Peyer's patch (tissue), 4 donors: ENCODE measurements at regions not wholly inside any gene's neighbourhood (a gene's known extent, or its start where the extent isn't known, plus 50 kb on each side); places are given as distances from the start of the nearest gene placed in this dataset.

ENCODE experiments used
- DNase-seq, 3 donors: peaks; one replicate each; pipeline ENCODE4 v3.0.0-alpha.2; 2017 to 2019
- H3K27ac ChIP-seq, 4 donors: fragments of 200-600 bp; sonication (generic); one replicate each; pipeline ENCODE4 v1.5.1; 2016 to 2019
- H3K27me3 ChIP-seq, 2 donors: fragments of 200-600 bp; sonication (generic); one replicate each; pipeline ENCODE4 v1.5.1; 2019
- H3K36me3 ChIP-seq, 3 donors: fragments of 200-600 bp; sonication (generic); one replicate each; pipeline ENCODE4 v1.5.1; 2016 to 2019
- H3K4me1 ChIP-seq, 4 donors: fragments of 200-600 bp; sonication (generic); one replicate each; pipeline ENCODE4 v1.5.1; 2016 to 2019
- H3K4me3 ChIP-seq, 4 donors: fragments of 200-600 bp; sonication (generic); 1 replicate in 3 of 4; 2 replicates in 1 of 4; pipeline ENCODE4 v1.5.1; 2016 to 2019; ENCODE audit warnings: mild to moderate bottlenecking in 1 of 4
- H3K9me3 ChIP-seq, 4 donors: fragments of 200-600 bp; sonication (generic); one replicate each; pipeline ENCODE4 v1.5.1; 2016 to 2019; ENCODE audit warnings: mild to moderate bottlenecking in 1 of 4
- CTCF ChIP-seq, 6 experiments: fragments of 450-650 bp in 4 of 6; fragments of 200-600 bp in 2 of 6; sonication (generic) in 1 of 6; IDR thresholded peaks; one replicate each; pipeline ENCODE4 v1.5.1; 2017 to 2019; ENCODE audit warnings: antibody characterized with exemption in 6 of 6, mild to moderate bottlenecking in 3 of 6, moderate library complexity in 1 of 6
- POLR2A ChIP-seq, 2 donors: fragments of 450-650 bp; IDR thresholded peaks; one replicate each; pipeline ENCODE4 v1.5.1; 2017; ENCODE audit warnings: antibody characterized with exemption in 2 of 2, mild to moderate bottlenecking in 2 of 2, moderate library complexity in 2 of 2

DNA sequence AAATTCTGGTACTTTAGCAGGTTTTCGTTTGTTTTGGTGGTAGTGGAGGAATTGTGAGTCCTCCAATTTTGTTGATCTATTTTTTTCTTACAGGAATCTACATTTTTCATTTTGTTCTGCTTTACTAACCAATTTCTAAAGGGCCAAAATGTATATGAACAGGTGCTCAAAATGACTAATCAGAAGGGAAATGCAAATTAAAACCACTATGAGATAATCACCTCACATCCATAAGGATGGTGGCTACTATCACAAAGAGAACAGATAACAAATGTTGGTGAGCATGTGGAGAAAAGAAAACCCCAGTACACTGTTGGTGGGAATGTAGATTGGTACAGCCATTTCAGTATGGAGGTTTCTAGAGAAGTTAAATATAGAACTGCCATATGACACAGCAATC, 134.2 kb downstream of the LMO4 start:
- no peak for DNase-seq
- Histone ChIP-seq H3K27me3 (no peaks in the 10 kb centered on the region), H3K27ac (no peak overlapping the region), H3K4me3 (no peak overlapping the region), H3K4me1 (no peaks in the 10 kb centered on the region), H3K36me3 (no peaks in the 10 kb centered on the region), H3K9me3 (no peaks in the 10 kb centered on the region)
- TF ChIP-seq CTCF (IDR thresholded peaks at IDR 0.05) (no peak), POLR2A (IDR thresholded peaks at IDR 0.05) (no peak)

GRCh38 chr1:87464022-87464490, 135.4 kb downstream of the LMO4 start:
- no peak for TF ChIP-seq POLR2A (IDR thresholded peaks at IDR 0.05)
- no peak for TF ChIP-seq CTCF (IDR thresholded peaks at IDR 0.05)
- no peak for DNase-seq
- H3K4me3 ChIP-seq: no peak overlapping the region
- no peak overlapping the region for H3K27ac ChIP-seq
- H3K36me3 ChIP-seq: no peaks in the 10 kb centered on the region
- H3K4me1 ChIP-seq: no peaks in the 10 kb centered on the region
- no peaks in the 10 kb centered on the region for H3K9me3 ChIP-seq
- H3K27me3 ChIP-seq: no peaks in the 10 kb centered on the region

DNA sequence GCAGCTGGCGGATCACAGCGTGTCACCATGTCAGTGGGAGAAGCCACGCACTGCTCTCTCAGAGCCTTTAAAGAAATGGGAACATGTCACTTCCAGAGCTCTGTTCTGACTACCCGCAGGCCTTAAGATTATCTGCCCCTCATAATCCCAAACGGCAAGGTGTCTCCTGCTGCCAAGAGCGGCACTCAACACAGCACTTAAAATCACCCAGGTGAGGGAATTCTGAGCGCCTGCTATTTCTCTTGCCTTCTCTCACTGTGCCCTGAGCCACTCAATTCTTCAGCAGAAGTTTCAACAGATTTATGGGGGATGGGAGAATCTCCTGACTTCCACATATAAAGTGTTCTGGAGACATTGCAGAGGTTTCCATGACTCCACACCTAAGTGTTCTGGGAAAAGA, 137.9 kb downstream of the LMO4 start:
- TF ChIP-seq POLR2A (IDR thresholded peaks at IDR 0.05): no peak
- TF ChIP-seq CTCF (IDR thresholded peaks at IDR 0.05): no peak
- DNase-seq: no peak
- H3K9me3 ChIP-seq: no peaks in the 10 kb centered on the region
- no peaks in the 10 kb centered on the region for H3K36me3 ChIP-seq
- no peaks in the 10 kb centered on the region for H3K4me1 ChIP-seq
- H3K27ac ChIP-seq: no peak overlapping the region
- no peak overlapping the region for H3K4me3 ChIP-seq
- H3K27me3 ChIP-seq: no peaks in the 10 kb centered on the region

- Histone ChIP-seq H3K4me3 (no peak overlapping the region), H3K4me1 (no peaks in the 10 kb centered on the region), H3K36me3 (no peaks in the 10 kb centered on the region), H3K9me3 (no peaks in the 10 kb centered on the region), H3K27ac (no peak overlapping the region), H3K27me3 (no peaks in the 10 kb centered on the region)
- no peak for TF ChIP-seq POLR2A (IDR thresholded peaks at IDR 0.05)
- TF ChIP-seq CTCF (IDR thresholded peaks at IDR 0.05): no peak
- no peak for DNase-seq
Observed at GRCh38 chr1:87472716-87473115, 144.0 kb downstream of the LMO4 start.

DNA sequence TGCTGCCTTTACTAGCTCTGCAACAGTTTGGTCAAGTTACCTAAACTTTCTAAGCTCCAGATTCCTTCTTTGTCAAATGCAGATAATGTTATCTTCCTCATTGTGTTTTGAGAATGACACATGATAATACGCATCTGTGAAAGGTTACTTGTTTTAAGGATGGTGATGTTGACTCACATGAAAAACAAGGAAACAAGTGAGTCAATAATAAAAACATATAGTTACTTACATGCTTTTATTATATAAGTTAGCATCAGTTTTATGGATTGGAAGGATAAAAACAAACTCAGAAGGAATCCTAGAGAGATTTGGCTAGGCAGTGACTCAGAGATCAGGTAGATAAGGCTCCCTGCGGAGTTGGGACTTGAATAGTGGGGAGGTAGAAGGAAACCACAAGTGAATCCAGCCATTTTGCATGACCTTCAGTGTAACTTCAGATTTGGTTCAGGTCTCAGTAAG, 144.6 kb downstream of the LMO4 start:
- Histone ChIP-seq H3K27me3 (no peaks in the 10 kb centered on the region), H3K4me1 (no peaks in the 10 kb centered on the region), H3K27ac (no peak overlapping the region), H3K4me3 (no peak overlapping the region), H3K9me3 (no peaks in the 10 kb centered on the region), H3K36me3 (no peaks in the 10 kb centered on the region)
- TF ChIP-seq CTCF (IDR thresholded peaks at IDR 0.05): no peak
- TF ChIP-seq POLR2A (IDR thresholded peaks at IDR 0.05): no peak
- no peak for DNase-seq

- no peak for DNase-seq
- no peaks in the 10 kb centered on the region for H3K36me3 ChIP-seq
- no peaks in the 10 kb centered on the region for H3K9me3 ChIP-seq
- no peak for TF ChIP-seq CTCF (IDR thresholded peaks at IDR 0.05)
- no peak overlapping the region for H3K27ac ChIP-seq
- no peaks in the 10 kb centered on the region for H3K27me3 ChIP-seq
- no peaks in the 10 kb centered on the region for H3K4me1 ChIP-seq
- no peak overlapping the region for H3K4me3 ChIP-seq
Observed at GRCh38 chr1:87474098-87474497, 145.4 kb downstream of the LMO4 start.
